DMS 273 treated with DMSO at 0.1 percent for 48 hours (cell line): ENCODE measurements at regions not wholly inside any gene's neighbourhood (a gene's known extent, or its start where the extent isn't known, plus 50 kb on each side); places are given as distances from the start of the nearest gene placed in this dataset.

ENCODE experiments used
- DNase-seq: peaks from one replicate; lab custom pipeline; 2025; lab: John Stamatoyannopoulos, UW

GRCh38 chr11:95585069-95585751, 204.4 kb downstream of the FAM76B start:
- no peak for DNase-seq

DNA sequence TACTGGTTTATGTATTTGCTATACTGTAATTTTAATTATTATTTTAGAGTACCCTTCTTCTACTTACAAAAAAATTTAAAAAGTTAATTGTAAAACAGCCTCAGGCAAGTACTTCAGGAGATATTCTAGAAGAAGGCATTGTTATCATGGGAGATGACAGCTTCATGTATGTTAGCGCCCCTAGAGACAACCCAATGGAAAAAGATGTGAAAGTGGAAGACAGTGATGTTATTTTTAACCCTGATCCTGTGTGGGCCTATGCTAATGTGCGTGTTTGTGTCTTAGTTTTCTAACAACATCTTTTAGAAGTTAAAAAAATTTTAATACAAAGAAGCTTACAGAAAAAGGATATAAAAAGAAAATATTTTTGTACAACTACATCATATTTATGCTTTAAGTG, 205.0 kb downstream of the FAM76B start:
- no peak for DNase-seq

DNA sequence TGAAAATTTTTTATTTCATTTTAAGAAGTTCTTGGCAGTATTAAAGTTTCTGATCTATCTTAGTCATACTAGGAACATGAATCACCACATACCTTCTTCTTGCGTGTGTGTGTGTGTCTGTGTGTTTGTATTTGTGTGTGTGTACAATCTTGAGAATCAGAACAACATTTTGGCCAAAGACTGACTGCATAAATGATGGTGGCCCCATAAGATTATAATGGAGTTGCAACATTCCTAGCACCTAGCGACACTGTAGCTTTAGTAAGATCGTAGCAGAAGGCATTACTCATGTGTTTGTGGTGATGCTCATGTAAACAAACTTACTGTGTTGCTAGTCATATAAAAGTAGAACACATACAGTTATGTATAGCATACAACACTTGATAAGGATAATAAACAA, 205.4 kb downstream of the FAM76B start:
- no peak for DNase-seq

GRCh38 chr11:95577716-95578460, 211.7 kb downstream of the FAM76B start:
- no peak for DNase-seq

DNA sequence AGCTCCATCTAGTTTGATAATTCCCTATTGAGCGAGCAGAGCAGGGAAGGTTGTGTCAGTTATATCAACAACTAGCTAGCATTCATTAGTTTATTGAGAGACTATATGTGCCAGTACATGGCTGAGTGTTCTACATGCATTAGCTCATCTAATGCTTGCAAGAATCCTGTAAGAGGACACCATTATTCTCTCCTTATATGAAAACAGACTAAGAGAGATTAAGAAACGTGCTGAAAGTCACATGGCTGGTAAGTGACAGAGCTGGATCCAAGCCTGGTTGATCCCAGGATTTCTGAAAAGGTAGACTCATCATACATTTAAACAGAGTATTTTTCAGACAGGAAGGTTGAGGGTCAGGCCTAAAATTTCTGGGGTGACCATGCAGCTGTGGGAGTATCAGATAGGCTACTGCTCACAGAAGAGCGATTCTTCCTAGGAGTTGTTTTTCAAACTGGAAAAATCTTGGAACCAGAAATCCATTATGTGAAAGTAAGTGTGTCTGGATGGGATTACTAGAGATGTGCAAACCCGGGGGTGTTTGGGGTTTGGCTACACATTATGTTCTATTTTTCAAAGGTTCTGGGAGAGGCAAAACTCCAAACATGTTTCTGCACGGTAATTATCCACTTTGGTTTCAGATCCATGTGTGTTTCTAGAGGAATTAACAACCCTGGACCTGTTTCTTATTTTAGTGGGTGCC, 213.3 kb downstream of the FAM76B start:
- no peak for DNase-seq

DNA sequence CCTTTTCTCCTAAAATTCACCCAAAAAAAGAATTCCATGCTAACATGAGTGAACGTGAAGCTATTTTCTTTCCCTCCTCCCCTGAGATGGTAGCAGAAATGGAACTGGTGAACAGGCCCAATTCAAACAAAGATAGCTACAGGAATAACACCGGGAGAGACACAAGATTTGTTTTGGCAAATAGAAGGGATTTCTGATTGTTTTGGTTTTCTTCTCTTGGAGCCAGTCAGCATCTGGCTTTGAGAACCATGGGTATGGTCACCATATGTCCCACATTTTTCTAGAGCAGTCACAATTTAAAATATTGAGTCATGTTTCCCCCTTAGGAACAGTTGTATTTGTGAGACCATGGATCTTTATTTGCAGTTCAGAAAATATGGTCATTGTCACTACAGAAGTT, 214.1 kb downstream of the FAM76B start:
- peak; percentile 29 for DNase-seq

- no peak for DNase-seq
Measured at GRCh38 chr11:95571718-95572260, 217.8 kb downstream of the FAM76B start.

DNA sequence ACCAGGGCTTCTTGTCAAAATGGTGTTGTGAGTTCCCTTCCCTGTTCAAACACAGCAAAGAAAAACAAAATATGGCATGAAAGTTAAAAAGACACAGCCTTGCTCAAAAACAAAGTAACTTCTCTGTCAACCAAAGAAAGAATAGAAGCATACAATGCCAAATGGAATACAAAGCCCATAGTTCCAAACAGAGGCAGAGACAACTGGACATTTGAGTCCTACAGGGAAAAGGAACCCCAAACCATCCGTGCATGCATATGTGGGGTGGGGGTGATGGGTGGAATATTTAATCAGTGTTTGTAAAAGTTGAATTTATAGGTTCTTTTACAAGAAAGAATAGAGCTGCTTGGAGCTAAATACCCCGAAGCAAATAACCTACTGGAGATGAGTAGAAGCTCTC, 218.7 kb downstream of the FAM76B start:
- DNase-seq: no peak

GRCh38 chr11:95569207-95569606, 220.4 kb downstream of the FAM76B start:
- no peak for DNase-seq

DNA sequence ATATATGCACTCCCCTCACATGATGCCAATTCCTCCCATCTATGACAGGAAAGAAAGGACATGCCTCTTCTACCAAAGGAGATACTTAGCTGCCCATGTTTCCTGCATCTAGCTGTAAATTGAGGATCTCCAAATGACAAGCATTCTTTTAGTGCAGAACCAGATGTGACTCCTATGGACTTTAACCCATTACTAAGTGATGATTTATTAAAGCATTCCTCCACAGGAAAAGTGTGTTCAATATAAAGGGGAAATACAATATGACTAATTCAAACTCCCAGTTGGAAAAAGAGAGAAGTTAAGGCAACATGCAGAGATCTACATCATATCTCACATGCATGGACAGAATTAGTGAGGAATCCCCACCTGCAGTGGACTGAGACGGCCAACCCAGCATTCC, 221.3 kb downstream of the FAM76B start:
- DNase-seq: no peak

- no peak for DNase-seq
Measured at GRCh38 chr11:95567685-95568084, 221.9 kb downstream of the FAM76B start.

GRCh38 chr11:95566211-95566610, 223.4 kb downstream of the FAM76B start:
- no peak for DNase-seq

GRCh38 chr11:95565724-95566141, 223.8 kb downstream of the FAM76B start:
- DNase-seq: no peak

DNA sequence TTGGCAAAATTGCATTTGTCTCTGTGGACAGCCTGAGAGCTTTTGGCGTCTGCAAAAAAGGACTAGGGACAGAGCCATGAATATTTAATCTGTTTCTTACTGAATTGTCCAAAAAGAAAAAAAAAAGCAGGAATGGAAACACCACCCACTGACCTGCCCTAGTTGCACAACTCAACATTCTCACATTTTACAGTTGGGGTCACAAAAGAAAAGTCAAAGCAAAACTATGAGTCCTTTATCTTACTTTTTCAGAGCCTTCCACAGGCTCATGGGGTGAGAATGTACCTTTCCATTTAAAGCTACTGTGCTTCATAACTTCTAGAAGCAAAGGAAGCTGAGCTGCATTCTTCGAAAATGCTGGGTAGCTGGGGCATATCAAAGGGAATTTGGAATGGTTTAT, 225.7 kb downstream of the FAM76B start:
- no peak for DNase-seq

DNA sequence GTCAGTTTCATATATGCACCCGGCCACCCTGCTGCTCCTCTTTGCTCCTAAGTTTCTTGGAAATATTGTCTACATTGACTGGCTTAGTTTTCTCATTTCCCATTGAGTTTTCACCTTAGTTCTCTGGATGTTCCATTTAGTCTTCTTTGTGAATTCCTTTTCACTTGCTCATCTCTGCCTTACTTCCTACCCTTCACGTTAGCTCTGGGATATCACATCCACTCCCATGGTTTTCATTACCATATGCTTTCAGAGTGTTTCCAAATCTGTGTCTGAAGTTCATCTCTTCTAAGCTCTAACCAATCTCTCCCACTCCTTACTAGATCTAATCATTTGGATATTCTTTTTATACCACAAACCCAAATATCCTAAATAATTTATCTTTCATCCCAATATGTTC, 226.4 kb downstream of the FAM76B start:
- DNase-seq: no peak

DNA sequence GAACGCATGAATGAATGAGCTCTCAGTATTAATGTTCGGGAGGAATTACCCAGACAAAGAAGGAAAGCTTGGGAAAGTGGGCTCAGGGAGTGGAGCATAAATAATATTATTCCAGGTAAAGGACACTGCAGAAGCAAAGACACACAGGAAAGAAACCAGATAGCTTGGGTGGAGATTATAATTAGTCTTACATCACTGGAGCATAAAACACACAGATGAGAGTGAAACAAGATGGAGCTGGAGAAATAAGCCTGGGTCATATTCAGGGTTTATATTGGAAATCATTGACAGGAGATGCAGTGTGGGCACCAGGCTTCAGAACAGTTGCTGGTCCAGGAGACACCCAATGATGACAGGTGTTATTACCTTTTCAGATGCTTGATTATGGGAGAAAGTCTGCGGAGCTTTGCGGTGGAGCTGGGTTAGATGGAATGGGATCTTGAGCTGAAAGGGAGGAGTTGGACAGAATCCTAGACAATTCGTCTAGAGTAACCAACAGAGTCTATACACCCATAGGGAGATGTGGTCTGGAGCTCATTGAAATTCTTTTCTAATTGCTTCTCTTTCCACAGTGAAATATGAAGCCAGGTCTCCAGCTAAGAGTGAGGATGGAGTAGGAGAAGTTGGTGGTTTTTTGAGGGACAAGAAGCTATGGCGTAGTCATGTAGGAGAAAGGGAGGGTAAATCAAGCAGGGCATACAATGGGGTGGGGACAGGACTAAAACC, 227.2 kb downstream of the FAM76B start:
- DNase-seq: no peak

- no peak for DNase-seq
Measured at GRCh38 chr11:95559899-95560298, 229.7 kb downstream of the FAM76B start.

- no peak for DNase-seq
Measured at GRCh38 chr11:95557376-95557775, 232.2 kb downstream of the FAM76B start.

DNA sequence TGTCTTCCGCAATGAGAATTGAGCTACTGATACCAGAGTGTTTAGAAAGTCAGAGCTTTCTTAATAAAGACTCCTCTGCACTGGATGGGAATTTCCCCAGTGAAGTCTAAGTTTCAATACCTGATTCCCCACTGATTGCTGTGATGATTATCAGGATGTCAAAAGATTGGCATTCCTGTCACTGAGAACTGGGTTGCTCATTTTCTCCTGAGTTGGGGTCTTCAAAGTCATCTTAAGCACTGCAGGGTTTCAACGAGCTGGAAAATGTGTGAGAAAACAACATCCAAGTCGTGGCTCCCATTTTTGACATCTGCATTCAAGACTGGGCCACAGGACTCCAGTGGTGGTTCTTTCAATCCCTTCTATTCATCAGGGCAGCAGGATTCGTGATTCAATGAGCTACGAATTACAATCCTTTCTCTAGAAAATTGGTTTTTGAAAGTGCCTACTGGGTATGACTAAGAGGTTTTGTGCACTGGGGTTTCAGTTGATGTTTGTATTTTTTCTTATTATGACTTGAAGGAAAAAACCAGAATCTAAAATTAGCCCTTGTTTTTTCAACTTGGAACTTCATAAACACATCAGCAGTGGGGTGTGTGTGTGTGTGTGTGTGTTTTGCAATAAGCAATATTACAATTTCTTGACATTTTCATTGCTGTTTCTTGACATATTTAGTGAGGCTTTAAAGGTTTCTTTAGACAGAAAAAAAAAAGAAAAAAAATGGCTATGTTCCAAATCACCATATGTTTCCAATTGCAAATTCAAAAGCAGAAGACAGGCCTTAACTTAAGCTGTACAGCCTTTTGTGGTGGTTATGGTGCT, 233.0 kb downstream of the FAM76B start:
- DNase-seq: no peak

GRCh38 chr11:95556011-95556341, 233.6 kb downstream of the FAM76B start:
- DNase-seq: no peak

- DNase-seq: no peak
Measured at GRCh38 chr11:95554911-95555310, 234.7 kb downstream of the FAM76B start.
